GM18498 (cell line): ENCODE measurements at regions not wholly inside any gene's neighbourhood (a gene's known extent, or its start where the extent isn't known, plus 50 kb on each side); places are given as distances from the start of the nearest gene placed in this dataset.

Experiments
- ATAC-seq: cut with Tn5 transposase; IDR thresholded peaks from one replicate; pipeline ENCODE4 v1.9.1; 2021; ENCODE audit warnings: mild to moderate bottlenecking, moderate library complexity; ENCODE audit not compliant: unreplicated experiment

- no peak for ATAC-seq
These were observed 1079.5 kb downstream of the IGSF11 start for GRCh38 chr3:117955196-117955595.

GRCh38 chr3:117958027-117958426 is 1076.6 kb downstream of the IGSF11 start:
- no peak for ATAC-seq

GRCh38 chr3:117962750-117963149 is 1071.9 kb downstream of the IGSF11 start:
- ATAC-seq, result no peak

DNA sequence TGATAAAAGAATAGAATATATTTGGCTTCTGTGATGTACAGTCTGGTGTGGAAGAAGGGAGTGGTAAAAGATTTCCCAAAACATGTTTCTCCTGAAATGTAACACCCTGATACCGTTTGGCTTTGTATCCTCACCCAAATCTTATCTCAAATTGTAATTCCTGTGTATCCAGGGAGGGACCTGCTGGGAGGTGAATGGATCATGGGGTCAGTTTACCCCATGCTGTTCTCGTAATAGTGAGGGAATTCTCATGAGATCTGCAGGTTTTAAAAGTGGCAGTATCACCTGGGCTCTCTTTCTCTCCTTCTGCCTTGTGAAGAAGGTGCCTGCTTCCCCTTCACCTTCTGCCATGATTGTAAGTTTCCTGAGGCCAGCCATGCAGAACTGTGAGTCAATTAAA is 1070.8 kb downstream of the IGSF11 start:
- no peak for ATAC-seq

DNA sequence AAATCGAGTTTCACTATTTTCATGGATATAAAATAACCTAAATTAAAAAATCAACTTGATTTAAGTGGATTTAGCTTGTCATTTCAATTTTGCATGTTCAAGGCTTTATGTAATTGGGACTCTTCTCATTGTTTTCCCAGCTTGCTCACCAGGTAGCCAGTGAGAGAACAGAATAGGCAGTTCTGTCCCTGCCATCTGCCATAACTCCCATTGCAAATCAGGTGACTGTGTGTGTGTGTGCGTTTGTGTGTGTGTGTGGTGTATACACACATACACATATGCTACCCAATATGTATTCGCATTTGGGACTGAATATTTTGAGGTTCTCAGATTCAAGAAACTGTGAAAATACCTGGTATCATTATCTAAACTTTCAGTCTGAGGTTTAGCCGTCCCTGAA is 1069.8 kb downstream of the IGSF11 start:
- no peak for ATAC-seq

- no peak for ATAC-seq
These were observed 1057.0 kb downstream of the IGSF11 start for GRCh38 chr3:117977504-117978228.

GRCh38 chr3:117979466-117979865 is 1055.2 kb downstream of the IGSF11 start:
- ATAC-seq, result no peak

DNA sequence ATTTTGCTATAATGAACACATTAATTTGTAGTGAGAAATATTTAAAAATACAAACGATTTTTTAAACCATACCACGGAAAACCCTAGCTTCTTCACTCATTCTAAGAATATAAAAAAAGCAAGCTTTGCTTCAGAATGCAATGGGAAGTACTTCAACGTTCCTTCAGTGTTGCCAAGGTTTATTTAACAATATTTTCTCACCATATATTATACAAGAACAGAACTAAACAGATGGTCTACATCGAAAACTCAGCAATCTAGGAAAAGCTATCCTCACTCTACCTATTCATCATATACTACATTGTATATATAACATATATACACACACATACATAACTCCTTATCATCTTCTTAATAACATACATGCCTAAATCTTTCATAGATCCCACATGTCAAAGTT is 1047.4 kb downstream of the IGSF11 start:
- ATAC-seq, result no peak

DNA sequence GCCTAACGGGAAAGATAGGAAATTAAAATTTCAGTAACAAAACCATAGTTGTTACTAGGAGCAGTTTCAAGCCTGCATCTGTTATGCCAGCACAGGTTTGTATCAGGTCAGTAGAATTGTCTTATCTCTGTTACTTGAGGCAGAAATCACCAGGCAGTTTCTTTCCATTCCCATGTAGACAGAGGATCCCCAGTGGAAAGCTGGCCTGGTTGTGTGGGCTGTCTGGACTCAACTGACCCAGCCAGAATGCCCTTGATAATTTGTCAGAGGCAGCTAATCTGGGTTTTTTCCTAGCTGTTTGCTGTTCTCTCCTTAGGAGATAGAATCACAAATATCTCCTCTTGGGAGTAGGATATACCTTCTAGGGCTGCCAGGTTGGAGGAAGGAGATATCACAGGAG is 1044.7 kb downstream of the IGSF11 start:
- no peak for ATAC-seq

GRCh38 chr3:117990627-117991026 is 1044.0 kb downstream of the IGSF11 start:
- ATAC-seq, result no peak

GRCh38 chr3:117995842-117996437 is 1038.7 kb downstream of the IGSF11 start:
- no peak for ATAC-seq

- peak; percentile 99 for ATAC-seq
These were observed 1037.2 kb downstream of the IGSF11 start for GRCh38 chr3:117997201-117998049.

DNA sequence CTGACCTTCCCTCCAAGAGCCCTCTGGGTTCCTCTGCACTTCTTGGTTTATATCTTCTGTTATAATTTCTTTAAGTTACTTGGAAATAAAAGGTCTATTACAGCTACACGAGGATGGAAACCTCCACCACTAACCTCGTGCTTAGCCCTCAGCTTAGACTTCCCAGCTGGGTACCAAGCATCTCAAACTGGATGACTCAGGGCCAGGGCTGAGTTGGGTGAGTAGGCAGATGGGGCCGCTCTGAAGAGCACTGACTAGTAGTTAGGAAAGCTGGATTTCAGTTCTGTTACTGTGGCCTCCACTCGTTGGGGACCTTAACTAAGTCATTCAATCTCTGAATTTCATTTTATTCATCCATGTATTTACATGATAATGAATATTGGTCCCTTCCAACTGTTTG is 1036.6 kb downstream of the IGSF11 start:
- no peak for ATAC-seq

GRCh38 chr3:118000219-118000618 is 1034.4 kb downstream of the IGSF11 start:
- no peak for ATAC-seq

DNA sequence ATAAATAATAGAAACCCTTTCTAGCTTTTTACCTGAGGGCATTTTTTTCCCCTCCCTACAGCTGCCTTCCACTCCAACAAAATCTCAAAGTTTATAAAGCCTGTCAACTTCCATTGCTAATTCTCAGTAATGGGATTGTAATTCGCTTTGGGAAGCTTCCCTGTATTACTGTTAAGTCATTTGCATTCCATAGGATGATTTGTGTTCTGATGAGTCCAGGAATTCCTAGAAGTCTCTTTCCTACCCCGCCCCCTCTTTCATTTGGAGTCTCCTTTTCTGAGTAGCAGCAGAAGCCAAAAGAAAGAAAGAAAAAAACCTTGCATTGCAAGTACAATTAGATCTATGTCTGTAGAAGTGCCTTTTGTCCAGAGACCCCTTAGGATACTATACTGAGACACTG is 1033.3 kb downstream of the IGSF11 start:
- no peak for ATAC-seq

DNA sequence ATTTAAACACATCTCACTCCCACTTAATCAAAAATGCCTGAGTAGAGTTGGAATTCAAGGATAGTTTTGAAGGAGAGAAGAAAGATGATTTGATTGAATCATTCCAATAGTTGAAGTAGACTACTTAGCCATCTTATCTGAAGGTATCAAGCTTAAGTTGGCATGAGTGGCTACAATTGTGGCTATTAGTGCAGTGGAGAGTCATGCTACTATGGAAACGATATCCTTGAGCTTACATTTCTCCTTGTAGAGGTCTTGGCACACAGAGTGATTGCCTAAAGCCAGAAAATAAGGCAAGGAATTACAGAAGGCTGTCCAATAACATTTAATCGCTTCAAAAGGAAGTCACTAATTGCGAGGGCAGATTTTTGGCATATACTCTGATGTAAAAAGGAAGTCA is 1022.7 kb downstream of the IGSF11 start:
- ATAC-seq, result no peak

GRCh38 chr3:118029049-118029448 is 1005.6 kb downstream of the IGSF11 start:
- no peak for ATAC-seq

GRCh38 chr3:118036215-118036614 is 998.4 kb downstream of the IGSF11 start:
- ATAC-seq, result no peak

DNA sequence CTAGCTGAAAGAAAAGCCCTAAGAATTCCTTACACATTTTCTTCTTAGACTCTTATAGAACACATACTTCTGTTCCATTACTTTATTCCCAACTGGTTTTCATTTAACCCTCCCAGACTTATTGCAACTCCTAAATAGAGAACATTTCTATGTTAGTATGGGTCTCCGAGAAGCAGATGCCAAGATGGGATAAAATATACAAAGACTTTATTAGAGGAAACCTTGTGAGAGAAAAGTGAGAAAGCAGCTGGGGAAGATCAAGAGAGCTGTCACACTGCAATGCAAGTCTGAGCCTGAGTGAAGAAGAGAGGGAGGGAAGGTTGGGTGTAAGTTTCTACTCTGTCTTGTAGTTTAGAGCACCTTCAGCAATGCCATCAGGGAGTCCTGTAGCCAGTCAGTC is 979.3 kb downstream of the IGSF11 start:
- ATAC-seq, result no peak

GRCh38 chr3:118057086-118057485 is 977.6 kb downstream of the IGSF11 start:
- no peak for ATAC-seq

DNA sequence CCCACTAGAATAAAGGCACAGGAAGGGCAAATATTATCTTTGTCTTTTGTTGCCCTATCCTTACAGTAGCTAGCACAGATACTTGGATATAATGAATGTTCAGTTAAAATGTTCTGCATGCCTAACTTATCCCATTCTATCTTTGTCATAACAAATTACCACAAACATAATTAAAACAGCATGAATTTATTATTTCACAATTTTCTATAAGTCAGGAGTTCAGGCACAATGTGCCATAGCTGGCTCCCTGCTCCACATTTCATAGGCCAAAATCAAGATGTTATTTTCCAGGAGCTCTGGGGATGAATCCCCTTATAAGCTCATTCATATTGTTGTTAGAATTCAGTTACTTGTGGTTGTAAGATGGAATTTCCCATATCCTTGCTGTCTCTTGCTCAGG is 975.5 kb downstream of the IGSF11 start:
- no peak for ATAC-seq

GRCh38 chr3:118067439-118067838 is 967.2 kb downstream of the IGSF11 start:
- no peak for ATAC-seq
